DOHH2 (cell line): ENCODE measurements at regions not wholly inside any gene's neighbourhood (a gene's known extent, or its start where the extent isn't known, plus 50 kb on each side); places are given as distances from the start of the nearest gene placed in this dataset.

ENCODE experiments used
- H3F3A ChIP-seq: fragments of 200-600 bp; sonication (generic), shearing (Covaris generic); 2 replicates; pipeline ENCODE4 v1.6.0; 2016; ENCODE audit warnings: antibody characterized with exemption, mild to moderate bottlenecking; ENCODE audit not compliant: control insufficient read depth, insufficient read depth
- H3K27ac ChIP-seq: fragments of 200-600 bp; sonication (generic); 2 replicates; pipeline ENCODE4 v1.5.1; 2014; ENCODE audit warnings: low read depth, mild to moderate bottlenecking, low read length, moderate library complexity
- H3K27me3 ChIP-seq: fragments of 200-600 bp; sonication (generic); 2 replicates; pipeline ENCODE4 v1.6.1; 2014; ENCODE audit warnings: mild to moderate bottlenecking, low read length, mixed read lengths; ENCODE audit not compliant: control insufficient read depth
- H3K36me3 ChIP-seq: fragments of 200-600 bp; sonication (generic); 2 replicates; pipeline ENCODE4 v1.6.1; 2014; ENCODE audit warnings: mild to moderate bottlenecking, low read length, moderate library complexity, mixed read lengths; ENCODE audit not compliant: control insufficient read depth
- H3K4me1 ChIP-seq: fragments of 200-600 bp; sonication (generic); 2 replicates; pipeline ENCODE4 v1.6.1; 2014; ENCODE audit warnings: mild to moderate bottlenecking, low read length, mixed read lengths; ENCODE audit not compliant: control insufficient read depth
- H3K4me2 ChIP-seq: fragments of 200-600 bp; sonication (generic); 2 replicates; pipeline ENCODE4 v1.6.0; 2014; ENCODE audit warnings: mild to moderate bottlenecking, low read length, moderate library complexity
- H3K4me3 ChIP-seq: fragments of 200-600 bp; sonication (generic); 2 replicates; pipeline ENCODE4 v1.5.1; 2014; ENCODE audit warnings: mild to moderate bottlenecking, low read length, mixed read lengths
- H3K79me2 ChIP-seq: fragments of 200-600 bp; sonication (generic); 2 replicates; pipeline ENCODE4 v1.6.1; 2014; ENCODE audit warnings: mild to moderate bottlenecking, low read length, mixed read lengths; ENCODE audit not compliant: control insufficient read depth
- H3K9me2 ChIP-seq: fragments of 200-600 bp; sonication (generic); replicated peaks from 2 replicates; pipeline ENCODE4 v1.6.1; 2014; ENCODE audit warnings: mild to moderate bottlenecking, low read length, mixed read lengths; ENCODE audit not compliant: control insufficient read depth
- H3K9me3 ChIP-seq: fragments of 200-600 bp; sonication (generic); 2 replicates; pipeline ENCODE4 v1.6.1; 2014; ENCODE audit warnings: antibody characterized with exemption, low read length, mixed read lengths; ENCODE audit not compliant: control insufficient read depth, insufficient read depth
- H4K20me1 ChIP-seq: fragments of 200-600 bp; sonication (generic); 2 replicates; pipeline ENCODE4 v1.6.0; 2014; ENCODE audit warnings: low read depth, mild to moderate bottlenecking, antibody characterized with exemption, low read length, moderate library complexity; ENCODE audit not compliant: control insufficient read depth, insufficient read depth
- CTCF ChIP-seq: fragments of 200-600 bp; sonication (generic); IDR thresholded peaks from one replicate; pipeline ENCODE4 v1.5.1; 2014; ENCODE audit warnings: antibody characterized with exemption, mild to moderate bottlenecking, low read depth, low read length; ENCODE audit not compliant: poor library complexity, severe bottlenecking
- EZH2phosphoT487 ChIP-seq: fragments of 200-600 bp; sonication (generic); IDR thresholded peaks from 2 replicates; pipeline ENCODE4 v1.6.1; 2017; ENCODE audit warnings: borderline replicate concordance, mild to moderate bottlenecking, antibody characterized with exemption, low read length, moderate library complexity, mixed read lengths

DNA sequence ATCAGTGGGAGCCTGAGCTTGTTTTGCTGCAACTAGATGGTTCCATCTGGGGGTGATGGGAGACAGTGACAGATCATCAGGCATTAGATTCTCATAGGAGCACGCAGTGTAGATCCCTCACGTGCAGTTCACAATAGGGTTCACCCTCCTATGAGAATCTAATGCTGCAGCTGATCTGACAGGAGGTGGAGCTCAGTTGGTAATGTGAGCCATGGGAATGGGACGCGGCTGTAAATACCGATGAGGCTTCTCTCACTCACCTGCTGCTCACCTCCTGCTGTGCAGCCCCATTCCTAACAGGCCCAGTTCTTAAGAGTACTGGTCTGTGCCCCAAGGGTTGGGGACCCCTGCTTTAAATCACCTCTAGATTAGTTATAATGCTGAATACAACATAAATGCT is 137.5 kb upstream of the PLEKHM1 start:
- H3K9me2 ChIP-seq, result no peaks in the 10 kb centered on the region
- H3K4me3 ChIP-seq, result no peak overlapping the region
- H3K9me3 ChIP-seq, result no peaks in the 10 kb centered on the region
- no peak overlapping the region for H3K4me2 ChIP-seq
- H3K27me3 ChIP-seq, result no peaks in the 10 kb centered on the region
- no peak overlapping the region for H3K27ac ChIP-seq
- H4K20me1 ChIP-seq, result no peaks in the 10 kb centered on the region
- no peaks in the 10 kb centered on the region for H3K79me2 ChIP-seq
- H3K4me1 ChIP-seq, result no peaks in the 10 kb centered on the region
- H3F3A ChIP-seq, result no peaks in the 10 kb centered on the region
- no peak for TF ChIP-seq EZH2phosphoT487
- TF ChIP-seq CTCF, result no peak
- peaks cover 38% of the 10 kb centered on the region for H3K36me3 ChIP-seq

DNA sequence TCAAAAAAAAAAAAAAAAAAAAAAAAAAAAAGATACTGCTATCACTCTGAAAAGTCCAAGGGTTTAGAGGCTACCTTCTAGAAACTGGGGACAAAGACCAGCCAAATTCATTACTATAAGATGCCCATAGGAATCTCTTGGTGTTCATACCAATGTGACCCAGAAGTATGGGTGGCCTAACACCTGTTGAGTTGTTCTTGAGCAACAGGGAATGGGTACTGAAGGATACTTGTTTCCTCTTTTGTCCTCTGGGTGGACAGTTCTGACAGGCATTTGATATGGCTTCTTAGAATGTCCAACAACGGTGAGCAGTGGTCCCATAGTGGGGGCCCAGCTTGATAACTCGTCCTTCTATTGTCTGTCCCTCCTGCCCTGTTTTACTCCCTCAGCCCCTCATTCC is 141.4 kb upstream of the PLEKHM1 start:
- Histone ChIP-seq H3K9me3 (no peaks in the 10 kb centered on the region), H3K79me2 (no peaks in the 10 kb centered on the region), H3K36me3 (peaks cover 44% of the 10 kb centered on the region), H3K27me3 (no peaks in the 10 kb centered on the region), H3K4me3 (no peak overlapping the region), H3K4me1 (no peaks in the 10 kb centered on the region), H3K4me2 (no peak overlapping the region), H3K27ac (no peak overlapping the region), H3K9me2 (no peaks in the 10 kb centered on the region), H3F3A (no peaks in the 10 kb centered on the region), H4K20me1 (no peaks in the 10 kb centered on the region)
- no peak for TF ChIP-seq EZH2phosphoT487
- no peak for TF ChIP-seq CTCF

GRCh38 chr17:45639297-45639849 is 144.7 kb upstream of the CRHR1 start:
- Histone ChIP-seq H3K9me3 (no peaks in the 10 kb centered on the region), H4K20me1 (no peaks in the 10 kb centered on the region), H3K4me3 (no peak overlapping the region), H3K4me1 (0 out of 2 replicates have a peak, but pooled peaks cover 3% of the 10 kb centered on the region), H3F3A (no peaks in the 10 kb centered on the region), H3K79me2 (no peaks in the 10 kb centered on the region), H3K9me2 (no peaks in the 10 kb centered on the region), H3K27me3 (peaks cover under 1% of the 10 kb centered on the region; the same call in 1 of the 2 replicates), H3K27ac (no peak overlapping the region), H3K36me3 (peaks cover 13% of the 10 kb centered on the region), H3K4me2 (no peak overlapping the region)
- no peak for TF ChIP-seq EZH2phosphoT487
- TF ChIP-seq CTCF, result no peak
